Epithelial cell of proximal tubule (primary cell): ENCODE measurements at regions not wholly inside any gene's neighbourhood (a gene's known extent, or its start where the extent isn't known, plus 50 kb on each side); places are given as distances from the start of the nearest gene placed in this dataset.

Experiments
- DNase-seq: peaks from one replicate; pipeline ENCODE4 v3.0.0-alpha.2; 2011; ENCODE audit warnings: low read depth
- H3K4me3 ChIP-seq: 2 replicates; pipeline ENCODE4 v1.5.1; 2011; ENCODE audit warnings: low read depth, mild to moderate bottlenecking, low read length
- CTCF ChIP-seq: conservative IDR thresholded peaks from 2 replicates; pipeline ENCODE4 v1.5.1; 2012; ENCODE audit warnings: low read depth, mild to moderate bottlenecking, low read length

GRCh38 chr2:103484906-103485305, 723.1 kb downstream of the TMEM182 start:
- no peak for DNase-seq
- no peak for TF ChIP-seq CTCF
- no peak overlapping the region for H3K4me3 ChIP-seq

- no peak for TF ChIP-seq CTCF
- no peak overlapping the region for H3K4me3 ChIP-seq
- no peak for DNase-seq
Measured at GRCh38 chr2:103496850-103497249, 735.0 kb downstream of the TMEM182 start.

- no peak for TF ChIP-seq CTCF
- no peak overlapping the region for H3K4me3 ChIP-seq
- no peak for DNase-seq
Measured at GRCh38 chr2:103506812-103507211, 745.0 kb downstream of the TMEM182 start.

GRCh38 chr2:103512442-103512841, 750.6 kb downstream of the TMEM182 start:
- DNase-seq = no peak
- no peak for TF ChIP-seq CTCF
- H3K4me3 ChIP-seq = no peak overlapping the region

- no peak for TF ChIP-seq CTCF
- DNase-seq = no peak
- H3K4me3 ChIP-seq = no peak overlapping the region
Measured at GRCh38 chr2:103520547-103520946, 758.7 kb downstream of the TMEM182 start.

GRCh38 chr2:103525756-103526155, 763.9 kb downstream of the TMEM182 start:
- H3K4me3 ChIP-seq = no peak overlapping the region
- no peak for TF ChIP-seq CTCF
- DNase-seq = no peak

- DNase-seq = no peak
- H3K4me3 ChIP-seq = no peak overlapping the region
- no peak for TF ChIP-seq CTCF
Measured at GRCh38 chr2:103526757-103527156, 764.9 kb downstream of the TMEM182 start.
